Nephron (organoid): ENCODE measurements at regions not wholly inside any gene's neighbourhood (a gene's known extent, or its start where the extent isn't known, plus 50 kb on each side); places are given as distances from the start of the nearest gene placed in this dataset.
A peak's percentile ranks its signal among the peaks of the same experiment; 100 is the strongest.

Experiments used
- H3K27ac Mint-ChIP-seq, 3 experiments: 2 replicates each; pipeline ENCODE4 v1.8.0; 2020; ENCODE audit warnings: mixed read lengths in 3 of 3, mild to moderate bottlenecking in 2 of 3, moderate library complexity in 1 of 3
- H3K27me3 Mint-ChIP-seq: 2 replicates; pipeline ENCODE4 v1.8.0; 2021; ENCODE audit warnings: low read depth, mild to moderate bottlenecking, moderate library complexity, mixed read lengths
- H3K36me3 Mint-ChIP-seq: 2 replicates; pipeline ENCODE4 v1.8.0; 2020; ENCODE audit warnings: low read depth, mixed read lengths
- H3K4me1 Mint-ChIP-seq: 2 replicates; pipeline ENCODE4 v1.8.0; 2020; ENCODE audit warnings: mixed read lengths
- H3K4me3 Mint-ChIP-seq, 3 experiments: 2 replicates each; pipeline ENCODE4 v1.8.0; 2020; ENCODE audit warnings: mild to moderate bottlenecking in 3 of 3, mixed read lengths in 3 of 3, moderate library complexity in 2 of 3
- H3K9me3 Mint-ChIP-seq: 2 replicates; pipeline ENCODE4 v1.8.0; 2020; ENCODE audit warnings: mixed read lengths
- TF ChIP-seq, protein P1 (sequence below), 3 experiments: fragments of 200-600 bp; sonication (generic); IDR thresholded peaks; one replicate each; pipeline ENCODE4 v1.5.0; 2021; ENCODE audit warnings: antibody characterized with exemption in 3 of 3; ENCODE audit not compliant: unreplicated experiment in 3 of 3

DNA sequence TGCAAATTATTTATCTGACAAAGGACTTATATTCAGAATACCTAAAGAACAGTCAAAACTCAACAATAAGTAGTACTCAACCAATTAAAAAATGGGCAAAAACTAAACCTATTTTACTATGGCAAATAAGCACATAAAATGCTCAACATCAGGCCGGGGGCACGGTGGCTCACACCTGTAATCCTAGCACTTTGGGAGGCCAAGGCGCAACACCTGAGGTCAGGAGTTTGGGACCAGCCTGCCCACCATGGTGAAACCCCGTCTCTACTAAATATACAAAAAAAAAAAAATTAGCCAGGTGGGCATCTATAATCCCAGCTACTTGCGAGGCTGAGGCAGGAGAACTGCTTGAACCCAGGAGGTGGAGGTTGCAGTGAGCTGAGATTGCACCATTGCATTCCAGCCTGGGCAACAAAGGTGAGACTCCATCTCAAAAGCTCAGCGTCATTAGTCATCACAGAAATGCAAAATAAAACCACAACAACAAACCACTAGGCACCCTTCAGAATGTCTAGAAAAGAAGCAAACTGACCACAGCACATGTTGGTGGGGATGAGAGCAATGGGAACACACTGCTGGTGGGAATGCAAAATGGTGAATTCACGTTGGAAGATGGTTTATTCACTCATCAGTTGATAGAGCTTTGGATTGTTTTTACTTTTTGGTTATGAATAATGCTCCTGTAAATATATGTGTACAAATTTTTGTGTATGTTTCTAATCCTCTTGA lies 180.6 kb upstream of the SOX1 start:
- H3K36me3 Mint-ChIP-seq: no peaks in the 10 kb centered on the region
- no peaks in the 10 kb centered on the region for H3K4me1 Mint-ChIP-seq
- no peak overlapping the region for H3K4me3 Mint-ChIP-seq
- peaks cover 9% of the 10 kb centered on the region for H3K9me3 Mint-ChIP-seq
- peaks cover 83% of the 10 kb centered on the region for H3K27me3 Mint-ChIP-seq
- H3K27ac Mint-ChIP-seq: no peak overlapping the region
- TF ChIP-seq, protein P1, sequence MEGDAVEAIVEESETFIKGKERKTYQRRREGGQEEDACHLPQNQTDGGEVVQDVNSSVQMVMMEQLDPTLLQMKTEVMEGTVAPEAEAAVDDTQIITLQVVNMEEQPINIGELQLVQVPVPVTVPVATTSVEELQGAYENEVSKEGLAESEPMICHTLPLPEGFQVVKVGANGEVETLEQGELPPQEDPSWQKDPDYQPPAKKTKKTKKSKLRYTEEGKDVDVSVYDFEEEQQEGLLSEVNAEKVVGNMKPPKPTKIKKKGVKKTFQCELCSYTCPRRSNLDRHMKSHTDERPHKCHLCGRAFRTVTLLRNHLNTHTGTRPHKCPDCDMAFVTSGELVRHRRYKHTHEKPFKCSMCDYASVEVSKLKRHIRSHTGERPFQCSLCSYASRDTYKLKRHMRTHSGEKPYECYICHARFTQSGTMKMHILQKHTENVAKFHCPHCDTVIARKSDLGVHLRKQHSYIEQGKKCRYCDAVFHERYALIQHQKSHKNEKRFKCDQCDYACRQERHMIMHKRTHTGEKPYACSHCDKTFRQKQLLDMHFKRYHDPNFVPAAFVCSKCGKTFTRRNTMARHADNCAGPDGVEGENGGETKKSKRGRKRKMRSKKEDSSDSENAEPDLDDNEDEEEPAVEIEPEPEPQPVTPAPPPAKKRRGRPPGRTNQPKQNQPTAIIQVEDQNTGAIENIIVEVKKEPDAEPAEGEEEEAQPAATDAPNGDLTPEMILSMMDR (IDR thresholded peaks at IDR 0.05; ENCODE audit: unreplicated experiment in 3 of 3): no peak

DNA sequence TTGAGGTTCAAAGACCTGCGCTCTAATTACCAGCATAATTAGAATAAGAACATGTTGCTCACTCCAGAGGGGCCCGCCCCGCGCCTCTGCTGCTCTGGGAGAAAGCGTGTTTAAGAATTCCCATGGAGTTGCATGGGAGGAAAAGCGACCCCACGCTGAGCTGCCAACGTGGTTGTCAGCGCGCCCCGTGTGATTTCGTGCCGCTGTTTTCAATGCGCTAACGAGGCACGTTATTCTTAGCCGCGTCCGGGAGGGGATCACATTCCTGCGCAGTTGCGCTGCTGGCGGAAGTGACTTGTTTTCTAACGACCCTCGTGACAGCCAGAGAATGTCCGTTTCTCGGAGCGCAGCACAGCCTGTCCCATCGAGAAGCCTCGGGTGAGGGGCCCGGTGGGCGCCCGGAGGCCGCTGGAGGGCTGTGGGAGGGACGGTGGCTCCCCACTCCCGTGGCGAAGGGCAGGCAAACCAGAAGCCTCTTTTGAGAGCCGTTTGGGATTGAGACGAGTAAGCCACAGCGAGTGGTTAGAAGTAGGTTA lies 173.8 kb upstream of the SOX1 start:
- H3K9me3 Mint-ChIP-seq: peaks cover 11% of the 10 kb centered on the region
- peak overlapping the region; percentile 78 to 84 (median 82) for H3K4me3 Mint-ChIP-seq
- TF ChIP-seq, protein P1 (IDR thresholded peaks at IDR 0.05; ENCODE audit: unreplicated experiment in 3 of 3): no peak
- no peaks in the 10 kb centered on the region for H3K36me3 Mint-ChIP-seq
- H3K27ac Mint-ChIP-seq: no peak overlapping the region
- peaks cover 11% of the 10 kb centered on the region for H3K4me1 Mint-ChIP-seq
- H3K27me3 Mint-ChIP-seq: peaks cover 84% of the 10 kb centered on the region

DNA sequence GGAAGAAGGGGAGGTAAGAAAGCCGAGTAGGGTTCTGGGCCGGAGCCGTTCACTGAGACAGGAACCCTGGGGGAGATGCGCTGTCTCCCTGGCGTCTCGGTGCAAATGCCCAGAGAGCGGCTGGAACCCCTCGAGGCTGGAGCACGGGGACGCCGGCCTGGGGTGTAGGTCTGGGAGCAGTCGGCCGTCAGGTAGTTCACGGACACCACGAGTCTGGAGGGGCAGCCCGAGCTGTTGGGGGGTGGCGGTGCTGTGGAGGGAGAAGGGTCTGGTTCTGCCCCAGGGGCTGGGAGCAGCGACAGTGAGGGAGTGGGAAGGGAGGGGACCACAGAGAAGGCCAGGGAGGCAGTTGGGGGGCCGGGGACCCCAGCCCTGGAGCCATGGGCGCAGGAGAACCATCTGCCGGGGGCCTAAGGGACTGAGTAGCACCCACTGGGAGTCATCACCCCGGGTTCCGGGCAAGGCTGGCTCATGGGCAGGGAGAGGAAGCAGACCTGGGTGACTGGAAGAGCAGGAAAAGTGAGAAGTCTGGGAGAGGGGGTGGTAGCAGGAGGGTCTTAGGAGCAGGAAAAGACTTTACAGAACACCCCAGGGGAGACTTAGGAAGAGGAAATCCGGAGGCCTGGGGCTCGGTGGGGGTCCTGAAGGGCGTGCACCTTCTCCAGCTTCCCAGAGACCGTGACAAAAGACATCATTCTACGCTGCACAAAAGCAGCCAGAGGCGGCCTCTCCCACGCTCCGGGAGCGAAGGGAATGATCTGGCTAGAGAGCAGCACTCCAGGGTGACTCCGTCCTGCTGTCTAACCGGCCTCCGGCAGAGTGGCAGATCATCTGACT lies 173.1 kb upstream of the SOX1 start:
- Mint-ChIP-seq H3K4me3 (peak overlapping the region; percentile 78 to 84 (median 82)), H3K4me1 (peaks cover 11% of the 10 kb centered on the region), H3K27ac (no peak overlapping the region), H3K36me3 (no peaks in the 10 kb centered on the region), H3K27me3 (peaks cover 83% of the 10 kb centered on the region), H3K9me3 (peaks cover 11% of the 10 kb centered on the region)
- TF ChIP-seq, protein P1 (IDR thresholded peaks at IDR 0.05; ENCODE audit: unreplicated experiment in 3 of 3): no peak

DNA sequence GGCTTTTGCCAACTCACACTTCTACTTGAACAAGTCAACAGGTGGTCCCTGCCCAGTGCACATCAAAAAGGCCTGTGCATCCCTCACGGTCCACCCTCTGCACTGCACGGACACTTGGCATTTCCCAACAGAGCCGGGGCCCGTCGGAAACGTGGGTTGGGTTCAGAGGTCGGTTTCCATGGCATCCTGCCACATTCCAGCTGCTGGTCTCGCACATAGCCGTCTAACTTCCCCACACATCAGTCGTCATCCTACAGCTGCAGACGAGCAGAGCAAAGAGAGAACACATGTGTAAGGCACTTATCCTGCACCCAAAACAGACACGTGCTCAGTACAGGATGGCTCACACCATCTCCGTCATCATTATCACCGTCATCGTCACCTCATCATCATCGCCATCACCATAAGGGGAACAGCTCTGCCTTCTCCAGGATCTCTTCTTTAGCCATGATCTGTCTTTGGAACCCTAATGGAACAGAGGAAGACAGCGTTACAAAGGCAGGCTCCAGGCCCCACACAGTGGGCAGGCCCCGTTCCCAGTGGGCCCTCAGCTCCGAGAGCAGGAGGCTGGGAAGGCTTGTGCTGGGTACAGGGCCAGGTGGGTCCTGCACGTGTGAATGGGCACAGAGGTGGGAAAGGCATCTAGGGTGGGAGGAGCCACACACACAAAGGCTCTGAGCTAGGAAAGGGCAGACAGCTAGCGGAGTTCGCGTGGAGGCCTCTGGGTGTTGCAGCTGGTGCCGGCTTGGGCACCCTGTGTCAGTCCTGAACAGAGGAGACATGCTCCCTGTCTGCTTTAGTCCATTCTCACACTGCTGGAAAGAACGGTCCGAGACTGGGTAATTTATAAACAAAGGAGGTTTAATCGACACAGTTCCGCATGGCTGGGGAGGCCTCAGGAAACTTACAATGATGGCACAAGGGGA lies 170.8 kb upstream of the SOX1 start:
- Mint-ChIP-seq H3K9me3 (peaks cover 3% of the 10 kb centered on the region), H3K27ac (no peak overlapping the region)

More for the DNA sequence above, 170.8 kb upstream of the SOX1 start:
- TF ChIP-seq, protein P1 (IDR thresholded peaks at IDR 0.05; ENCODE audit: unreplicated experiment in 3 of 3): no peak
- H3K4me1 Mint-ChIP-seq: peaks cover 19% of the 10 kb centered on the region
- H3K27me3 Mint-ChIP-seq: peaks cover 69% of the 10 kb centered on the region
- H3K4me3 Mint-ChIP-seq: no peak overlapping the region
- no peaks in the 10 kb centered on the region for H3K36me3 Mint-ChIP-seq
